Subcutaneous abdominal adipose tissue (tissue), 5 donors: ENCODE measurements at regions not wholly inside any gene's neighbourhood (a gene's known extent, or its start where the extent isn't known, plus 50 kb on each side); places are given as distances from the start of the nearest gene placed in this dataset.
"Not testable (repeated sequence)": the region's sequence is repeated elsewhere in the genome, so short reads cannot be mapped to it uniquely, and the experiment has no call there.

Source experiments
- H3K27ac ChIP-seq: one replicate; pipeline ENCODE4 v1.7.0; 2013; ENCODE audit warnings: low read depth, mild to moderate bottlenecking, inconsistent platforms, low read length, moderate library complexity
- H3K27me3 ChIP-seq, 5 donors: one replicate each; pipeline ENCODE4 v1.7.0; 2013; ENCODE audit warnings: low read length in 5 of 5, inconsistent platforms in 1 of 5; ENCODE audit not compliant: control insufficient read depth in 5 of 5, insufficient read depth in 4 of 5
- H3K36me3 ChIP-seq, 5 donors: one replicate each; pipeline ENCODE4 v1.7.0; 2013; ENCODE audit warnings: low read length in 5 of 5; ENCODE audit not compliant: control insufficient read depth in 5 of 5, insufficient read depth in 5 of 5
- H3K4me1 ChIP-seq, 5 donors: one replicate each; pipeline ENCODE4 v1.7.0; 2013; ENCODE audit warnings: low read length in 5 of 5, mild to moderate bottlenecking in 3 of 5, moderate library complexity in 1 of 5; ENCODE audit not compliant: control insufficient read depth in 5 of 5, insufficient read depth in 5 of 5
- H3K4me3 ChIP-seq, 5 donors: one replicate each; pipeline ENCODE4 v1.7.0; 2013; ENCODE audit warnings: low read length in 5 of 5, low read depth in 1 of 5
- H3K9ac ChIP-seq, 5 donors: one replicate each; pipeline ENCODE4 v1.7.0; 2013; ENCODE audit warnings: low read length in 5 of 5, mild to moderate bottlenecking in 4 of 5, moderate library complexity in 3 of 5
- H3K9me3 ChIP-seq, 5 donors: one replicate each; pipeline ENCODE4 v1.7.0; 2013; ENCODE audit warnings: low read length in 5 of 5; ENCODE audit not compliant: control insufficient read depth in 5 of 5
- donor health status: healthy.
- donor health status: healthy.
- donor health status: healthy.
- donor health status: healthy.
- donor health status: healthy.

- H3K4me3 ChIP-seq = no peak overlapping the region
- H3K27me3 ChIP-seq = peaks cover 6 to 15% (median 8%) of the 10 kb centered on the region in 5 donors
- no peaks in the 10 kb centered on the region for H3K36me3 ChIP-seq
- no peaks in the 10 kb centered on the region for H3K9me3 ChIP-seq
- H3K27ac ChIP-seq = no peak overlapping the region
- H3K4me1 ChIP-seq = peaks cover 0 to 9% (median 4%) of the 10 kb centered on the region in 5 donors
- H3K9ac ChIP-seq = no peak overlapping the region
Observed at GRCh38 chr12:131559517-131560516, 151.1 kb upstream of the SFSWAP start.

- Histone ChIP-seq H3K4me1 (peaks cover 0 to 19% (median 13%) of the 10 kb centered on the region in 5 donors), H3K27ac (no peak overlapping the region), H3K9ac (no peak overlapping the region), H3K9me3 (no peaks in the 10 kb centered on the region), H3K36me3 (no peaks in the 10 kb centered on the region), H3K27me3 (peaks cover 2 to 11% (median 6%) of the 10 kb centered on the region in 5 donors), H3K4me3 (no peak overlapping the region)
Observed at GRCh38 chr12:131561051-131561450, 149.8 kb upstream of the SFSWAP start.

- H3K9me3 ChIP-seq = no peaks in the 10 kb centered on the region
- peaks cover 0 to 12% (median 0%) of the 10 kb centered on the region in 5 donors for H3K27me3 ChIP-seq
- H3K4me3 ChIP-seq = no peak overlapping the region
- H3K9ac ChIP-seq = no peak overlapping the region
- H3K36me3 ChIP-seq = no peaks in the 10 kb centered on the region
- peaks cover 0 to 26% (median 13%) of the 10 kb centered on the region in 5 donors for H3K4me1 ChIP-seq
- H3K27ac ChIP-seq = no peak overlapping the region
Observed at GRCh38 chr12:131561891-131562684, 148.8 kb upstream of the SFSWAP start.

- H3K4me3 ChIP-seq, H3K27ac ChIP-seq, H3K9ac ChIP-seq, H3K36me3 ChIP-seq, H3K9me3 ChIP-seq: not testable (repeated sequence)
- H3K27me3 ChIP-seq = peaks cover 0 to 11% (median 0%) of the 10 kb centered on the region in 5 donors
- H3K4me1 ChIP-seq = peaks cover 0 to 26% (median 13%) of the 10 kb centered on the region in 5 donors
Observed at GRCh38 chr12:131564138-131564727, 146.7 kb upstream of the SFSWAP start.

- H3K27me3 ChIP-seq = peaks cover 0 to 11% (median 2%) of the 10 kb centered on the region in 5 donors
Observed at GRCh38 chr12:131564845-131565244, 146.0 kb upstream of the SFSWAP start.

GRCh38 chr12:131565267-131566015, 145.4 kb upstream of the SFSWAP start:
- Histone ChIP-seq H3K27me3 (peaks cover 0 to 13% (median 2%) of the 10 kb centered on the region in 5 donors), H3K4me3 (no peak overlapping the region), H3K9me3 (no peaks in the 10 kb centered on the region)

More at GRCh38 chr12:131564845-131565244, 146.0 kb upstream of the SFSWAP start:
- no peak overlapping the region for H3K4me3 ChIP-seq
- no peak overlapping the region for H3K9ac ChIP-seq
- H3K27ac ChIP-seq = no peak overlapping the region
- H3K36me3 ChIP-seq = no peaks in the 10 kb centered on the region
- H3K9me3 ChIP-seq = no peaks in the 10 kb centered on the region
- peaks cover 0 to 26% (median 13%) of the 10 kb centered on the region in 5 donors for H3K4me1 ChIP-seq

GRCh38 chr12:131568336-131568735, 142.6 kb upstream of the SFSWAP start:
- no peak overlapping the region for H3K9ac ChIP-seq
- H3K9me3 ChIP-seq = no peaks in the 10 kb centered on the region
- H3K36me3 ChIP-seq = no peaks in the 10 kb centered on the region
- peaks cover 0 to 26% (median 15%) of the 10 kb centered on the region in 5 donors for H3K4me1 ChIP-seq
- H3K27ac ChIP-seq = no peak overlapping the region
- no peak overlapping the region for H3K4me3 ChIP-seq
- H3K27me3 ChIP-seq = peaks cover 0 to 15% (median 5%) of the 10 kb centered on the region in 5 donors

More at GRCh38 chr12:131565267-131566015, 145.4 kb upstream of the SFSWAP start:
- peaks cover 0 to 26% (median 13%) of the 10 kb centered on the region in 5 donors for H3K4me1 ChIP-seq
- no peak overlapping the region for H3K9ac ChIP-seq
- no peak overlapping the region for H3K27ac ChIP-seq
- H3K36me3 ChIP-seq = no peaks in the 10 kb centered on the region

- Histone ChIP-seq H3K9ac (no peak overlapping the region), H3K27me3 (peaks cover 0 to 15% (median 5%) of the 10 kb centered on the region in 5 donors), H3K27ac (no peak overlapping the region), H3K36me3 (no peaks in the 10 kb centered on the region), H3K4me3 (no peak overlapping the region), H3K9me3 (no peaks in the 10 kb centered on the region), H3K4me1 (peaks cover 4 to 34% (median 21%) of the 10 kb centered on the region in 5 donors)
Observed at GRCh38 chr12:131570596-131570995, 140.3 kb upstream of the SFSWAP start.

GRCh38 chr12:131571827-131572226, 139.1 kb upstream of the SFSWAP start:
- Histone ChIP-seq H3K9me3 (no peaks in the 10 kb centered on the region), H3K27ac (no peak overlapping the region), H3K4me1 (peaks cover 4 to 28% (median 20%) of the 10 kb centered on the region in 5 donors), H3K4me3 (no peak overlapping the region), H3K36me3 (no peaks in the 10 kb centered on the region), H3K9ac (no peak overlapping the region), H3K27me3 (peaks cover 0 to 13% (median 5%) of the 10 kb centered on the region in 5 donors)
